ENCODE measurements at regions not wholly inside any gene's neighbourhood (a gene's known extent, or its start where the extent isn't known, plus 50 kb on each side); places are given as distances from the start of the nearest gene placed in this dataset.

GRCh38 chr15:46322753-46323152, 687.9 kb downstream of the SQOR start:
- Histone ChIP-seq H3K27me3 (replicated peaks in 1 of 2; ENCODE audit: control insufficient read depth in 2 of 2, insufficient read depth in 2 of 2, low read length in 1 of 2) (no peaks in the 10 kb centered on the region), H3K4me2 (ENCODE audit: control insufficient read depth, insufficient read depth) (no peak overlapping the region), H3K4me3 (no peak overlapping the region), H3K36me3 (ENCODE audit: control insufficient read depth in 2 of 2, insufficient read depth in 2 of 2, low read length in 1 of 2) (no peaks in the 10 kb centered on the region), H4K20me1 (ENCODE audit: control insufficient read depth, insufficient read depth) (no peaks in the 10 kb centered on the region), H3K9ac (ENCODE audit: control insufficient read depth, insufficient read depth, low read length) (no peak overlapping the region), H3K4me1 (ENCODE audit: control insufficient read depth, insufficient read depth, low read length) (no peaks in the 10 kb centered on the region), H3K9me3 (replicated peaks; ENCODE audit: control insufficient read depth, insufficient read depth, low read length) (no peaks in the 10 kb centered on the region), H3K79me2 (ENCODE audit: control insufficient read depth, insufficient read depth, low read length) (no peaks in the 10 kb centered on the region), H2AFZ (ENCODE audit: control insufficient read depth, low read depth, low read length) (no peak overlapping the region), H3K27ac (ENCODE audit: control insufficient read depth, insufficient read depth) (no peak overlapping the region)
- FAIRE-seq (no peak), DNase-seq (ENCODE audit: low read depth, low spot score) (no peak), ATAC-seq (no peak)
- 56% methylated on average over 3 of the region's 3 CpGs for WGBS (ENCODE audit: insufficient coverage, insufficient replicate concordance, low lambda C conversion rate, missing lambda C conversion rate)
- RAD21 ChIA-PET (ENCODE audit: unreplicated experiment), result no interaction called here
- in situ Hi-C loops (cut with MboI), result loop anchor here (25.0 kb wide), 1 partner anchor 1665 kb away; no protein-coding TSS in a partner anchor
- no TSS peak for BruUV-seq (replicated peaks)
- SMC1A ChIA-PET (ENCODE audit: uncharacterized antibody, unreplicated experiment), result no interaction called here
- POLR2A ChIA-PET, result no interaction called here
- CTCF ChIA-PET, result interaction anchor here (1.5 kb wide), 1 partner anchor 14 kb away, joined by 5 read pairs; no protein-coding TSS in a partner anchor
- intact Hi-C loops (cut with micrococcal nuclease; ENCODE audit: unreplicated experiment), result no loop called here
- no peak for TF ChIP-seq TCF3 (IDR thresholded peaks at IDR 0.05; ENCODE audit: borderline replicate concordance, insufficient read depth, low read depth, low read length)
- no peak for TF ChIP-seq STAT1 (conservative IDR thresholded peaks at IDR 0.05)
- no peak for TF ChIP-seq NR2C1 (IDR thresholded peaks at IDR 0.05)
- TF ChIP-seq, protein P1, sequence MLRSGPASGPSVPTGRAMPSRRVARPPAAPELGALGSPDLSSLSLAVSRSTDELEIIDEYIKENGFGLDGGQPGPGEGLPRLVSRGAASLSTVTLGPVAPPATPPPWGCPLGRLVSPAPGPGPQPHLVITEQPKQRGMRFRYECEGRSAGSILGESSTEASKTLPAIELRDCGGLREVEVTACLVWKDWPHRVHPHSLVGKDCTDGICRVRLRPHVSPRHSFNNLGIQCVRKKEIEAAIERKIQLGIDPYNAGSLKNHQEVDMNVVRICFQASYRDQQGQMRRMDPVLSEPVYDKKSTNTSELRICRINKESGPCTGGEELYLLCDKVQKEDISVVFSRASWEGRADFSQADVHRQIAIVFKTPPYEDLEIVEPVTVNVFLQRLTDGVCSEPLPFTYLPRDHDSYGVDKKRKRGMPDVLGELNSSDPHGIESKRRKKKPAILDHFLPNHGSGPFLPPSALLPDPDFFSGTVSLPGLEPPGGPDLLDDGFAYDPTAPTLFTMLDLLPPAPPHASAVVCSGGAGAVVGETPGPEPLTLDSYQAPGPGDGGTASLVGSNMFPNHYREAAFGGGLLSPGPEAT (IDR thresholded peaks at IDR 0.05; ENCODE audit: low read depth), result no peak
- TF ChIP-seq, protein P2, sequence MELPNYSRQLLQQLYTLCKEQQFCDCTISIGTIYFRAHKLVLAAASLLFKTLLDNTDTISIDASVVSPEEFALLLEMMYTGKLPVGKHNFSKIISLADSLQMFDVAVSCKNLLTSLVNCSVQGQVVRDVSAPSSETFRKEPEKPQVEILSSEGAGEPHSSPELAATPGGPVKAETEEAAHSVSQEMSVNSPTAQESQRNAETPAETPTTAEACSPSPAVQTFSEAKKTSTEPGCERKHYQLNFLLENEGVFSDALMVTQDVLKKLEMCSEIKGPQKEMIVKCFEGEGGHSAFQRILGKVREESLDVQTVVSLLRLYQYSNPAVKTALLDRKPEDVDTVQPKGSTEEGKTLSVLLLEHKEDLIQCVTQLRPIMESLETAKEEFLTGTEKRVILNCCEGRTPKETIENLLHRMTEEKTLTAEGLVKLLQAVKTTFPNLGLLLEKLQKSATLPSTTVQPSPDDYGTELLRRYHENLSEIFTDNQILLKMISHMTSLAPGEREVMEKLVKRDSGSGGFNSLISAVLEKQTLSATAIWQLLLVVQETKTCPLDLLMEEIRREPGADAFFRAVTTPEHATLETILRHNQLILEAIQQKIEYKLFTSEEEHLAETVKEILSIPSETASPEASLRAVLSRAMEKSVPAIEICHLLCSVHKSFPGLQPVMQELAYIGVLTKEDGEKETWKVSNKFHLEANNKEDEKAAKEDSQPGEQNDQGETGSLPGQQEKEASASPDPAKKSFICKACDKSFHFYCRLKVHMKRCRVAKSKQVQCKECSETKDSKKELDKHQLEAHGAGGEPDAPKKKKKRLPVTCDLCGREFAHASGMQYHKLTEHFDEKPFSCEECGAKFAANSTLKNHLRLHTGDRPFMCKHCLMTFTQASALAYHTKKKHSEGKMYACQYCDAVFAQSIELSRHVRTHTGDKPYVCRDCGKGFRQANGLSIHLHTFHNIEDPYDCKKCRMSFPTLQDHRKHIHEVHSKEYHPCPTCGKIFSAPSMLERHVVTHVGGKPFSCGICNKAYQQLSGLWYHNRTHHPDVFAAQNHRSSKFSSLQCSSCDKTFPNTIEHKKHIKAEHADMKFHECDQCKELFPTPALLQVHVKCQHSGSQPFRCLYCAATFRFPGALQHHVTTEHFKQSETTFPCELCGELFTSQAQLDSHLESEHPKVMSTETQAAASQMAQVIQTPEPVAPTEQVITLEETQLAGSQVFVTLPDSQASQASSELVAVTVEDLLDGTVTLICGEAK (IDR thresholded peaks at IDR 0.05; ENCODE audit: borderline replicate concordance), result no peak
- TF ChIP-seq SMAD5 (IDR thresholded peaks at IDR 0.05; ENCODE audit: low read depth), result no peak
- no peak for TF ChIP-seq SIX5 (IDR thresholded peaks at IDR 0.05; ENCODE audit: low read depth, low read length, severe bottlenecking)
- TF ChIP-seq ZNF207 (IDR thresholded peaks at IDR 0.05; ENCODE audit: borderline replicate concordance), result no peak
- TF ChIP-seq PML (IDR thresholded peaks at IDR 0.05; ENCODE audit: low read length), result no peak
- no peak for TF ChIP-seq BCL3 (IDR thresholded peaks at IDR 0.05; ENCODE audit: borderline replicate concordance, insufficient read depth, low read depth, low read length, poor library complexity, severe bottlenecking)
- TF ChIP-seq, protein P3, sequence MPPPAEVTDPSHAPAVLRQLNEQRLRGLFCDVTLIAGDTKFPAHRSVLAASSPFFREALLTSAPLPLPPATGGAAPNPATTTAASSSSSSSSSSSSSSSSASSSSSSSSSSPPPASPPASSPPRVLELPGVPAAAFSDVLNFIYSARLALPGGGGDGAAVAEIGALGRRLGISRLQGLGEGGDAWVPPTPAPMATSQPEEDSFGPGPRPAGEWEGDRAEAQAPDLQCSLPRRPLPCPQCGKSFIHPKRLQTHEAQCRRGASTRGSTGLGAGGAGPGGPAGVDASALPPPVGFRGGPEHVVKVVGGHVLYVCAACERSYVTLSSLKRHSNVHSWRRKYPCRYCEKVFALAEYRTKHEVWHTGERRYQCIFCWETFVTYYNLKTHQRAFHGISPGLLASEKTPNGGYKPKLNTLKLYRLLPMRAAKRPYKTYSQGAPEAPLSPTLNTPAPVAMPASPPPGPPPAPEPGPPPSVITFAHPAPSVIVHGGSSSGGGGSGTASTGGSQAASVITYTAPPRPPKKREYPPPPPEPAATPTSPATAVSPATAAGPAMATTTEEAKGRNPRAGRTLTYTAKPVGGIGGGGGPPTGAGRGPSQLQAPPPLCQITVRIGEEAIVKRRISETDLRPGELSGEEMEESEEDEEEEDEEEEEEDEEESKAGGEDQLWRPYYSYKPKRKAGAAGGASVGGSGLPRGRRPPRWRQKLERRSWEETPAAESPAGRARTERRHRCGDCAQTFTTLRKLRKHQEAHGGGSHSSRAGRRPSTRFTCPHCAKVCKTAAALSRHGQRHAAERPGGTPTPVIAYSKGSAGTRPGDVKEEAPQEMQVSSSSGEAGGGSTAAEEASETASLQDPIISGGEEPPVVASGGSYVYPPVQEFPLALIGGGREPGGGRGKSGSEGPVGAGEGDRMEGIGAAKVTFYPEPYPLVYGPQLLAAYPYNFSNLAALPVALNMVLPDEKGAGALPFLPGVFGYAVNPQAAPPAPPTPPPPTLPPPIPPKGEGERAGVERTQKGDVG (CRISPR knock-in tag; IDR thresholded peaks at IDR 0.05), result no peak
- no peak for TF ChIP-seq ZNF622 (IDR thresholded peaks at IDR 0.05)
- no peak for TF ChIP-seq USF1 (IDR thresholded peaks at IDR 0.05; ENCODE audit: borderline replicate concordance, extremely low read length, insufficient read depth, low read depth, low read length)

All from GM12878 (cell line).